ENCODE measurements at regions not wholly inside any gene's neighbourhood (a gene's known extent, or its start where the extent isn't known, plus 50 kb on each side); places are given as distances from the start of the nearest gene placed in this dataset.

DNA sequence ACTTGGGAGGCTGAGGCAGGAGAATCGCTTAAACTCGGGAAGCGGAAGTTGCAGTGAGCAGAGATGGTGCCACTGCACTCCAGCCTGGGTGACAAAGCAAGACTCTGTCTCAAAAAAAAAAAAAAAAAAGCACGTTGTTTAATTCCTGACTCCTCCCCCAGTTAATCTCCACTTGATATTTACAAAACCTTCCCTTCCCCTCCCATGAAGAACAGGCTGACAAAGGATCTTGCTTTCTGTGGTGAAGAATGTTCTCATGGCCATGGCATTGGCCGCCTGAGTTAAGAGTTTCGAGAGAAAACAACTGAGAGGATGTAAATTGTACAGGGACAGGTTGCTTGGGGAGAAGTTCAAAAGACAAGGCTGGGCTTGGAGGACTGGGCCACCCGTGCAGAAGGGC lies 168.2 kb upstream of the BCOR start:
- no peak for TF ChIP-seq CTCF (IDR thresholded peaks at IDR 0.05)
- no peak for DNase-seq
- Histone ChIP-seq H3K4me1 (peaks cover 3 to 16% of the 10 kb centered on the region in 2 donors), H3K36me3 (no peaks in the 10 kb centered on the region), H3K27me3 (peaks cover 0 to 5% of the 10 kb centered on the region in 2 donors), H3K4me3 (no peak overlapping the region), H3K9me3 (no peaks in the 10 kb centered on the region), H3K27ac (no peak overlapping the region)
- no peak for ATAC-seq
- intact Hi-C loops (cut with DNase I) = loop anchor here in 1 of 2 donors (10.0 kb wide), 1 partner anchor 111 kb away; no protein-coding TSS in a partner anchor

GRCh38 chrX:40263014-40263560 lies 165.3 kb upstream of the BCOR start:
- H3K4me3 ChIP-seq = no peak overlapping the region
- peak overlapping the region; percentile 60 to 62 for H3K27ac ChIP-seq
- DNase-seq (peak in 1 of 4 donors; percentile 64), ATAC-seq (no peak)
- intact Hi-C loops (cut with DNase I) = loop anchor here in 1 of 2 donors (10.0 kb wide), 1 partner anchor 108 kb away; no protein-coding TSS in a partner anchor
- no peaks in the 10 kb centered on the region for H3K36me3 ChIP-seq
- peaks cover 0 to 5% of the 10 kb centered on the region in 2 donors for H3K27me3 ChIP-seq
- H3K9me3 ChIP-seq = no peaks in the 10 kb centered on the region
- H3K4me1 ChIP-seq = peaks cover 3 to 16% of the 10 kb centered on the region in 2 donors
- no peak for TF ChIP-seq CTCF (IDR thresholded peaks at IDR 0.05)

DNA sequence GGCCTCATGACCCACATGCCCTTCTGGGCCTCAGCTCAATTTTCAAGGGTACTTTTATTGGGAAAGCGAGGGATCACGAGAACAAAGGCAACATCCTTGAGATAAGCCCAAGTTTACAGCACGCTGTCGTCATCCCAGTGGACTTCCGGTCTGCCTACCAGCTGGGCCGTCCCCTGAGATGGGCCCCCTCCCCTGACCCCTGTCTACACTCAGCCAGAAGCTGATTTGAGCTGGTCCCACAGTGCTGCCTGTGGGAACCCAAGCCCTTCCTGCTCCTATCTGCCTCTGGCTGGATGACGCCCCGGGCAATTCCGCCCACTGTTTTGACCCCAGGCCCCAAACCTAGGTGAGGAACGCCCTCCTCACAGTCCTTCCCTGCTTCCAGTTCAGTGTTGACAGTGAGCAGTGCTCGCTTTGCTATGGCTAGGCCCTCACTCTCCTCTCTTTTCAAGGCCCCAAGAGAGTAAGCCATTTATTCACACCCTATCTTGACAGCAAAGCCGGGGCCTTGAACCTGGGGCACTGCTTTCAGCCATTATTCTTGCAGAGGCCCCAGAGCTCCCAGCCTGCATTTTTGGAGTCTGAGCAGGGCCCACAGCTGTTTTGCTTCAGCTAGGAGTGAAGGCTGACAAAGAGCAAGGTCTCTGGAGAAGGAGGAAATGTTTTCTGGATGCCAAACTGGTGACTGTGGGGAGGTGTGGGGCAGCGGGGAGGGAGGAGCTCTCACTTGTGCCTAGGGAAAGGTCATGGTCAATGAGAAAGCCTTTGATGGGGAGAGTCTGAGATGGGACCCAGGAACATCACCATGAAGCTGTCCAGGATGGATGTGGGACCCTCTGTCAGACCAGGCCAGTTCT lies 164.6 kb upstream of the BCOR start:
- peaks cover 3 to 11% of the 10 kb centered on the region in 2 donors for H3K4me1 ChIP-seq
- no peak overlapping the region for H3K4me3 ChIP-seq
- intact Hi-C loops (cut with DNase I) = loop anchor here in 1 of 2 donors (10.0 kb wide), 1 partner anchor 108 kb away; no protein-coding TSS in a partner anchor
- peak overlapping the region; percentile 60 to 62 for H3K27ac ChIP-seq
- H3K36me3 ChIP-seq = no peaks in the 10 kb centered on the region
- no peak for TF ChIP-seq CTCF (IDR thresholded peaks at IDR 0.05)
- peaks cover 0 to 5% of the 10 kb centered on the region in 2 donors for H3K27me3 ChIP-seq
- ATAC-seq = peak; percentile 58
- peak in 2 of 4 donors; percentile 49 to 73 for DNase-seq
- H3K9me3 ChIP-seq = no peaks in the 10 kb centered on the region

- Histone ChIP-seq H3K9me3 (no peaks in the 10 kb centered on the region), H3K27ac (peak overlapping the region in 1 of 2 donors; percentile 60), H3K27me3 (peaks cover 0 to 5% of the 10 kb centered on the region in 2 donors), H3K4me3 (no peak overlapping the region), H3K4me1 (peaks cover 3 to 9% of the 10 kb centered on the region in 2 donors), H3K36me3 (no peaks in the 10 kb centered on the region)
- DNase-seq (no peak), ATAC-seq (peak; percentile 45)
- intact Hi-C loops (cut with DNase I) = loop anchor here in 1 of 2 donors (10.0 kb wide), 1 partner anchor 107 kb away; no protein-coding TSS in a partner anchor
- TF ChIP-seq CTCF (IDR thresholded peaks at IDR 0.05) = no peak
These were observed 164.0 kb upstream of the BCOR start for GRCh38 chrX:40261833-40262156.

GRCh38 chrX:40260146-40260747 lies 162.5 kb upstream of the BCOR start:
- DNase-seq = peak in 2 of 4 donors; percentile 52 to 60
- no peak overlapping the region for H3K27ac ChIP-seq
- no peak overlapping the region for H3K4me3 ChIP-seq
- H3K9me3 ChIP-seq = no peaks in the 10 kb centered on the region
- H3K36me3 ChIP-seq = no peaks in the 10 kb centered on the region
- H3K27me3 ChIP-seq = no peaks in the 10 kb centered on the region
- peak; percentile 55 for ATAC-seq
- no peak for TF ChIP-seq CTCF (IDR thresholded peaks at IDR 0.05)
- intact Hi-C loops (cut with DNase I) = loop anchor here in 1 of 2 donors (10.0 kb wide), 1 partner anchor 105 kb away; no protein-coding TSS in a partner anchor
- no peaks in the 10 kb centered on the region for H3K4me1 ChIP-seq

Measured in left lung (tissue), 4 donors.